Activated naive CD4-positive, alpha-beta T cell treated with anti-CD3 and anti-CD28 coated beads, Interleukin-2, amount 10 ng/mL, durations not matched to agents 7 days and 5 days (primary cell): ENCODE measurements at regions not wholly inside any gene's neighbourhood (a gene's known extent, or its start where the extent isn't known, plus 50 kb on each side); places are given as distances from the start of the nearest gene placed in this dataset.
"Not testable (repeated sequence)": the region's sequence is repeated elsewhere in the genome, so short reads cannot be mapped to it uniquely, and the experiment has no call there.

ENCODE experiments used
- CTCF ChIA-PET: fragments of 350-600 bp; sonication (Branson Sonifier 250); formaldehyde crosslinking; loops from one replicate; lab custom pipeline; 2021; ENCODE audit warnings: antibody characterized with exemption; lab: Charles Lee
- DNase-seq: peaks from one replicate; pipeline ENCODE4 v3.0.0-alpha.2; 2020
- H3K27ac Mint-ChIP-seq: one replicate; pipeline ENCODE4 v1.8.0; 2021; ENCODE audit warnings: mild to moderate bottlenecking, moderate library complexity, mixed read lengths
- H3K27me3 Mint-ChIP-seq: one replicate; pipeline ENCODE4 v1.8.0; 2021; ENCODE audit warnings: mild to moderate bottlenecking, mixed read lengths
- H3K36me3 Mint-ChIP-seq: one replicate; pipeline ENCODE4 v1.8.0; 2021; ENCODE audit warnings: mixed read lengths
- H3K4me1 Mint-ChIP-seq: one replicate; pipeline ENCODE4 v1.8.0; 2021; ENCODE audit warnings: mixed read lengths
- H3K4me3 Mint-ChIP-seq: one replicate; pipeline ENCODE4 v1.8.0; 2021; ENCODE audit warnings: mild to moderate bottlenecking, moderate library complexity, mixed read lengths
- H3K9me3 Mint-ChIP-seq: one replicate; pipeline ENCODE4 v1.8.0; 2021; ENCODE audit warnings: mixed read lengths

DNA sequence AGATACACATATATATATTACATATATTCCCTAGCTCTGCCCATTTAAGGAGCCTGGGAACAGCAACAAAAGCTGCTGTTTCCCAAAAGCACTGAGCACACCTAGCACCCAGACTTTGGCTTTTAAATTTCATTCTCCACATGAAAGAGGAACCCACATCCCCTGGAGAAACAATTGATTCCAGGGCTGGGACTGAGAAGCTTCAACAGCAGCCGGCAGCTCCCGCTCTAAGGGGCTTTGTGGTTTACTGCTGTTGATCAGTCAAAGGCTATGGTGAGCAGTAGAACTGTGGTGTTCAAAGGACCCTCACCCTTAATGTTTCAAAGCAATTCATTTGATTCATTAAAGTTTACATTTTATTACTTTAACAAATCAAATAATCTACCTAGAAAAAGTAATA, 83.3 kb upstream of the SLC66A3 start:
- H3K27ac Mint-ChIP-seq, result no peak overlapping the region
- H3K27me3 Mint-ChIP-seq, result peaks cover 35% of the 10 kb centered on the region
- H3K36me3 Mint-ChIP-seq, result no peaks in the 10 kb centered on the region
- no peak for DNase-seq
- no peaks in the 10 kb centered on the region for H3K9me3 Mint-ChIP-seq
- CTCF ChIA-PET, result interaction anchor here (0.6 to 2.1 kb wide), 6 partner anchors 20 to 239 kb away, joined by 3 to 7 read pairs (median 3); no protein-coding TSS in a partner anchor
- H3K4me1 Mint-ChIP-seq, result peaks cover 7% of the 10 kb centered on the region
- no peak overlapping the region for H3K4me3 Mint-ChIP-seq

DNA sequence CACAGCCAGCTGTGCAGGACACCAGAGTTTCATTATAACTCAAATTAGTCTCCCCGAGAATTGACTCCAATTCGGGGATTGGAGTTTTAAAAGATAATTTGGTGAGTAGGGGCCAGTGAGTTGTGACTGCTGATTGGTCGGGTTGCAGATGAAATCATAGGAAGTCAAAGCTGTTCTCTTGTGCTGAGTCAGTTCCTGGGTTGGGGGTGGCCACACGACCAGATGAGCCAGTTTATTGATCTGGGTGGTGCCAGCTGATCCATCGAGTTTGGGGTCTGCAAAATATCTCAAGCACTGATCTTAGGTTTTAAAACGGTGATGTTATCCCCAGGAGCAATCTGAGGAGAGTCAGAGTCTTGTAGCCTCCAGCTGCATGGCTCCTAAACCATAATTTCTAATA, 82.7 kb upstream of the SLC66A3 start:
- H3K36me3 Mint-ChIP-seq, result no peaks in the 10 kb centered on the region
- H3K27ac Mint-ChIP-seq, result no peak overlapping the region
- H3K4me1 Mint-ChIP-seq, result peaks cover 7% of the 10 kb centered on the region
- no peak for DNase-seq
- no peaks in the 10 kb centered on the region for H3K9me3 Mint-ChIP-seq
- no peak overlapping the region for H3K4me3 Mint-ChIP-seq
- H3K27me3 Mint-ChIP-seq, result peaks cover 40% of the 10 kb centered on the region
- CTCF ChIA-PET, result interaction anchor here (1.0 to 2.1 kb wide), 4 partner anchors 21 to 57 kb away, joined by 3 to 7 read pairs (median 3); no protein-coding TSS in a partner anchor

DNA sequence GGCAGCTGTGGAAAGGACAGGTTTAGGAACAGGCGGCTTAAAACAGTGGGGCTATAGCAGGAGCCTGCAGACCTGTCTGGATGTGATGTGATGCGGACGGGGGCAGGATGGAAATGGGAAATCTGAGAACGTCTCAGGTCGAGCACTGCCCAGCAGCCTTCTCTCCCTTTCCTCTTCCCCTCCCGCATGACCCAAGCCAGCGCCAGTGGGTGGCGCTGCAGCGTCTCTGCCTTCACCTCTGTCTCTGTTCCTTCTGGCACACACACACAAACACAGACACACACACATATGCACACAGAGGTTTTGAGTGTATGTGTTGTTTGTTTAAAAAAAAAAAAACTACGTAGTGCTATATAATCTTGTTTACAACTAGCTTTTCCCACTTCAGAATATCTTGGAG, 82.0 kb upstream of the SLC66A3 start:
- Mint-ChIP-seq H3K4me1 (peaks cover 7% of the 10 kb centered on the region), H3K9me3 (no peaks in the 10 kb centered on the region), H3K27me3 (peaks cover 43% of the 10 kb centered on the region), H3K27ac (no peak overlapping the region), H3K4me3 (no peak overlapping the region), H3K36me3 (no peaks in the 10 kb centered on the region)
- CTCF ChIA-PET, result interaction anchor here (0.6 to 2.1 kb wide), 4 partner anchors 20 to 890 kb away, joined by 3 to 7 read pairs (median 3); no protein-coding TSS in a partner anchor
- DNase-seq, result peak; percentile 42

DNA sequence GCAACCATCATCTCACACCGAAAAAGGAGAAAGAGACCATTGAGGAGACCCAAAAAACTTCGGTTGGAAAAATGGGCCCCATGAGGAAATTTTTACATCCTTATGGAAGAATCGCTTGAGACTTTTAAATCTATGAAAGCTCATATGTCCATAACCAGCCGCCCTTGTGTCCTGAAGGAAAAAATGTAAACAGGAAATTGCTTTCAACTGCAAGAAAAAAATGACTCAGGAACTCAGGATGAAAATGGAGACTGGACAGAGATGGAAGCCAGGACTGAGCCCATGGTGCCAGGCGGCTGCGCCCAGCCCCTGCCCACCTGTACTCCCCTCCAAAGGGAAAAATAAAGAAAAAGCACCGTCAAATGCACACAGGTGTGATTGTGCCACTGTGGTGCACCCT, 81.5 kb upstream of the SLC66A3 start:
- no peak for DNase-seq
- Mint-ChIP-seq H3K27me3 (peaks cover 40% of the 10 kb centered on the region), H3K9me3 (no peaks in the 10 kb centered on the region), H3K27ac (no peak overlapping the region), H3K4me1 (peaks cover 7% of the 10 kb centered on the region), H3K36me3 (no peaks in the 10 kb centered on the region), H3K4me3 (no peak overlapping the region)
- CTCF ChIA-PET, result interaction anchor here (0.6 to 2.1 kb wide), 2 partner anchors 51 to 890 kb away, joined by 3 to 7 read pairs; no protein-coding TSS in a partner anchor

DNA sequence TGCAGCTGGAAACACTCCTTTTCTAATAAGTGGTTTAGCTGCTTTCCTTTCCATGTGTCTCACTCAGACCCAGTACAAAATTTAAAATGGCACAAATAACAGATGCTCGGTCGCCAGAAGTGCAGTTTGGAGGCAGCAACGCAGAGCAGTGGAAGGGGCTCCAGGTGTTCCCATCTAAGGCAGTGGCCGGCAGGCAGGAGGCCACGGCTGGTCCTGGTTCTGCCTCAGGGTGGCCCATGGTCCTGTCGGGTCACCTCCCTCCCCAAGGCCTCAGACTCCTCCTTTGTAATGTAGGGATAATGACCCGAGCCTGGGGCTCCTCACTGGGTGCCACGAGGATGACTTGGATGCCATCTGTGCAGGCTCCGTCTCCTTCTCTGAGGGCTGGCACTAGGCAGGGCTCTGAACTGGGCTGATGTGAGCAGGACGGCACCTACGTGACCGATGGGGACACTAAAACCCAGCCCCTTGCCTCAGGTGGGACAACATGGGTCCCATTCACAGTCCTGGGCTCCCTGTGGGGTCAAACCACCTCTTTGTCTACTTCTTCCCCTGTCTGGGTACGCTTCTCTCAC, 80.9 kb upstream of the SLC66A3 start:
- Mint-ChIP-seq H3K36me3 (no peaks in the 10 kb centered on the region), H3K9me3 (no peaks in the 10 kb centered on the region), H3K27me3 (peaks cover 39% of the 10 kb centered on the region), H3K4me3 (no peak overlapping the region), H3K4me1 (peaks cover 7% of the 10 kb centered on the region), H3K27ac (no peak overlapping the region)
- CTCF ChIA-PET, result interaction anchor here (2.1 kb wide), 1 partner anchor 50 kb away, joined by 7 read pairs; no protein-coding TSS in a partner anchor
- no peak for DNase-seq

DNA sequence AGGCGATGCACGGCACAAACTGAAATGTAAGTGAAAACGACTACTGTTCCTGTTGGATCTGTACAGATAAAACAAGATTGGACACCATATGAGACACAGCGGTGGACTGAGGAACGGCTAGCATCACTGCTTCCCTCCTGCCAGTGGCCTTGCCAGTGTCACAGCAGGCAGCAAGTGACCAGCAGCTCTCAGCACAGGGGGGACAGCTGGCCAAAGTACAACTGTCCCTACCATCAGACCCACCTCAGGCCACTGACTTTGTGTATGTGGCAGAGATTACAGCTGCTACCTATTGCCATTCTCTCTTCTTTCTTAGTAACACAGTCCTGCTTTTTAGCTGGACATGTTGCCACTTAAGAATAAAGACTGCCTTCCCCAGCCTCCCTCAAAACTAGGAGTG, 80.0 kb upstream of the SLC66A3 start:
- Mint-ChIP-seq H3K36me3 (no peaks in the 10 kb centered on the region), H3K27me3 (peaks cover 39% of the 10 kb centered on the region), H3K4me3 (no peak overlapping the region), H3K4me1 (peaks cover 7% of the 10 kb centered on the region), H3K9me3 (no peaks in the 10 kb centered on the region), H3K27ac (no peak overlapping the region)
- no peak for DNase-seq
- CTCF ChIA-PET, result no interaction called here

DNA sequence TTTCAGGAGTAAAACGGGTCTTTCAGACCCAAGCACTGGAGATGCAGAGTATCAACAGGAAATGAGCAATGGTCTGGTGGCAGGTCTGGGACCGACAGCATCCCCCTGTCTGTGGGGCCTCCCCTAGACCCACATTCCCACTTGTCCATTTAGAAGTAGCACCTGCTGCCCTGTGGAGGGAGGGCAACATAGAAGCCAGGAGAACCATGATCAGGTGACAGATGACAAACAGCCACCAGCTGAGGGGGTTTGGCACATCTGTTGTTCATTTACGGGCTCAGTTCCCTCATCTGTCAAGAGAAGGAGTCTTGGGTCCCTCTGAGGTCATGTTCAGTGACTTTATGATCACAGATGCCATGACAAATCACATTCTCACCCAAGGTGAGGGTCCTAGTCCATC, 77.9 kb upstream of the SLC66A3 start:
- H3K4me1 Mint-ChIP-seq, result peaks cover 5% of the 10 kb centered on the region
- CTCF ChIA-PET, result no interaction called here
- no peak overlapping the region for H3K4me3 Mint-ChIP-seq
- H3K27ac Mint-ChIP-seq, result no peak overlapping the region
- no peaks in the 10 kb centered on the region for H3K36me3 Mint-ChIP-seq
- no peaks in the 10 kb centered on the region for H3K9me3 Mint-ChIP-seq
- peaks cover 31% of the 10 kb centered on the region for H3K27me3 Mint-ChIP-seq
- no peak for DNase-seq

DNA sequence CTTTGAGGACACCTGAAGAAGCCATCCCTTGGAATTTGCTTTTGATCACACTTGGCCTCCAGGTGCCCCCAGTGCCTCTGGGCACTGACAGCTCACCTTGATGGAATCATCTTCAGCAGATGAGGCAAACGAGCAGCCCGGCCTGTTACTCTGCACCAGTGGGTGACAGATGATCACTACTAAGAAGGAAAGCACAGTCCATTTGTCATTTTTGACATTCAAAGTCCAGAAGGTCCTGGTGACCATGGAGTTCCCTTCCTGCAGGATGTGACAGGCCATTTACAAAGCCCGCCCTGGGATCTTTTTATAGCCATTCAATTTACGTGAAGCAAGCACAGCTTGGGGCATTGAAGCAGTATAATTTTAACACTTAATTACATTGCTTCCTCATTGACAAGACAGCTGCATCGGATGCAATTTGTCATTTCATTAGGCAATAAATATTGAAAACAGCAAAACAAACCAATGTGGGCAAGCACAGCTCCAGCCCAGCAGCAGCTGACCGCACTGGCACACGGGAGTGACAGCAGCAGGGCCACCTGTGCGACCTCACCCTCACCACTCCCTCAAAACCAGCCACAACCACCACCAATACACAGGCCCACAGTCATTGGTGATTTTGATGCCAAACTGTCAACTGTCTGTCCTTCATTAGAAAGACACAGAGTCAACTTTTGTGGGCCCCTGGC, 76.0 kb upstream of the SLC66A3 start:
- peaks cover 22% of the 10 kb centered on the region for H3K27me3 Mint-ChIP-seq
- no peaks in the 10 kb centered on the region for H3K9me3 Mint-ChIP-seq
- CTCF ChIA-PET, result no interaction called here
- no peak overlapping the region for H3K27ac Mint-ChIP-seq
- no peak for DNase-seq
- H3K4me3 Mint-ChIP-seq, result no peak overlapping the region
- no peaks in the 10 kb centered on the region for H3K36me3 Mint-ChIP-seq
- H3K4me1 Mint-ChIP-seq, result no peaks in the 10 kb centered on the region

DNA sequence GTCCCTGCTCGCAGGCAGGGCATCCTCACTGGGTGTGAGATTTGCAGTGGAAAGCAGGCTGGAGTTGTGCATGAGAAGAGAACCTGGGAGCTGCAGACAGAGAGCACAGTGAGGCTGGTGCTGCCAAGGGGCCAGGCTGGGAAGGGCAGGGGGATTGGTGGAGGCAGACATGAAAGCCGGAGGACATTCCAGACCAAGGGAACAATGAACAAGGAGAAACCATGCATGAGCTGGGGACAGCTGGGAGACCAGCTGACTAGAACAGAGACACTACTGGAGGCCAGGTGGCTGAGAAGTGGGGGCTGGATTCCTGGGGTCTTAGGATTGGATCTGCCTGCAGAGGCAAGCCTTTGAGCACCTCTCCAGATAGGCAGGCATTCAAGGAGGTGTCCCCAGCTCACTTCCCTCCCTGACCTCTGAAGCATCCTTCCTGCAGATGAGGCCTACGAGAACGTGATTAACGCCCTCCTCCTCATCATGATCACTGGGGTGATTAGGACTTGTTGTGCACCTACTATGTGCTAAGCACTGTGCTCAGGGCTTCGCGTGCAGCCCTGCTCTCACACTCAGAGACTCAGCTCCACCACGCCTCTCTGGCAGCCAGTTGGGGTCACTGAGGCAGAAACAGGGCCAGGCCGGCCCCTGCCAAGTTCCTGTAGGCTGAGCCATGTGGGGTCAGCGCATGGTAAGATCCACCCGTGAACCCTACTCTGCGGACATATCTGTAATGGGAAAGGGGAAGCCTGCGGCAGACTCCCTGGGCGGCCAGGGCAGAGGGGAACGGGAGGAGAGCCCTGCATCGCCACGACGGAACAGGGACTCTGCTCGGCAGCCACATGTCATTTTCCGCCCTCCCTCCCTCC, 74.8 kb upstream of the SLC66A3 start:
- CTCF ChIA-PET, result no interaction called here
- H3K27me3 Mint-ChIP-seq, result peaks cover 21% of the 10 kb centered on the region
- no peak for DNase-seq
- no peaks in the 10 kb centered on the region for H3K4me1 Mint-ChIP-seq
- H3K27ac Mint-ChIP-seq, result no peak overlapping the region
- H3K9me3 Mint-ChIP-seq, result no peaks in the 10 kb centered on the region
- no peaks in the 10 kb centered on the region for H3K36me3 Mint-ChIP-seq
- no peak overlapping the region for H3K4me3 Mint-ChIP-seq

DNA sequence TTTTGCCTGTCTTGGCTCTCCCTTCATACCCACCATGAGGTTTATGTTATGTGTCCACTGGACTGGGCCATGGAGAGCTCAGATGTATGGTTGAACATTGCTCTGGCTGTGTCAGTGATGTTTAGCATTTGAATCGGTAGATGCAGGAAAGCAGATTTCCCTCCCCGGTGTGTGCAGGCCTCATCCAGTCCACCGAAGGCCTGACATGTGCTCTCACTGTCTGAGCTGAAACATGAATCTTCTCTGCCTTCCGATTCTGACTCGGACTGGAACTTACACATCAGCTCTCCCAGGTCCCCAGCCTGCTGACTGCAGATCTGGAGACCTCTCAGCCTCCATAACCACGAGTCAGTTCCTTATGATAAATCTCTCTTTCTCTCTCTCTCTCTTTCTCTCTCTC, 72.4 kb upstream of the SLC66A3 start:
- H3K9me3 Mint-ChIP-seq, result no peaks in the 10 kb centered on the region
- peaks cover 12% of the 10 kb centered on the region for H3K27me3 Mint-ChIP-seq
- no peaks in the 10 kb centered on the region for H3K4me1 Mint-ChIP-seq
- no peak overlapping the region for H3K27ac Mint-ChIP-seq
- H3K4me3 Mint-ChIP-seq, result no peak overlapping the region
- no peak for DNase-seq
- no peaks in the 10 kb centered on the region for H3K36me3 Mint-ChIP-seq
- CTCF ChIA-PET, result no interaction called here

DNA sequence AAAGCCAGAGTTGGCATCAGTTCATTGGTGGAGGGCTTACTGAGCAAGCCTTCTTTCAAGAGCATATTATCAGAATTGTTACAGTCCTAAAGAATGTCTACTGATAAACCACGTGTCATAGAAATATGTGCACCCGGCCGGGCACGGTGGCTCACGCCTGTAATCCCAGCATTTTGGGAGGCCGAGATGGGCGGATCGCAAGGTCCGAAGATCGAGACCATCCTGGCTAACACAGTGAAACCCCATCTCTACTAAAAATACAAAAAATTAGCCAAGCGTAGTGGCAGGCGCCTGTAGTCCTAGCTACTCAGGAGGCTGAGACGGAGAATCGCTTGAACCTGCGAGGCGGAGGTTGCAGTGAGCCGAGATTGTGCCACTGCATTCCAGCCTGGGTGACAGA, 66.4 kb upstream of the SLC66A3 start:
- H3K4me1 Mint-ChIP-seq, H3K27me3 Mint-ChIP-seq, H3K4me3 Mint-ChIP-seq, H3K9me3 Mint-ChIP-seq, H3K36me3 Mint-ChIP-seq, CTCF ChIA-PET, H3K27ac Mint-ChIP-seq, DNase-seq: not testable (repeated sequence)

DNA sequence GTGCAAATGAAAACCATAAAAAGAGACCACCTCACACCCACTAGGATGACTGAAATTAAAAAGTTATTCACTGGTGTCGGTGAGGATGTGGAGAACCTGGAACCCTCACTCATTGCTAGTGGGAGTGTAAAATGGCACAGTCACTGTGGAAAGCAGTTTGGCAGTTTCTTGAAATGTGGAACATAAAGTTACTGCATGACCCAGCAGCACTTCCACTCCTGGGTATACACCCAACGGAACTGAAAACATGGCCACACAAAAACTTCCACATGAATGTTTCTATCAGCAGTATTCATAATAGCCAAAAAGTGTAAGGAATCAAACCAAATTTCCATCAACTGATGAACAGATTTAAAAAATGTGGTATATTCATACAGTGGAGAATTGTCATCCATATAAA, 65.1 kb upstream of the SLC66A3 start:
- peaks cover 15% of the 10 kb centered on the region for H3K27me3 Mint-ChIP-seq
- H3K27ac Mint-ChIP-seq, result no peak overlapping the region
- no peaks in the 10 kb centered on the region for H3K4me1 Mint-ChIP-seq
- CTCF ChIA-PET, result no interaction called here
- H3K36me3 Mint-ChIP-seq, result no peaks in the 10 kb centered on the region
- no peak for DNase-seq
- no peak overlapping the region for H3K4me3 Mint-ChIP-seq
- H3K9me3 Mint-ChIP-seq, result no peaks in the 10 kb centered on the region

DNA sequence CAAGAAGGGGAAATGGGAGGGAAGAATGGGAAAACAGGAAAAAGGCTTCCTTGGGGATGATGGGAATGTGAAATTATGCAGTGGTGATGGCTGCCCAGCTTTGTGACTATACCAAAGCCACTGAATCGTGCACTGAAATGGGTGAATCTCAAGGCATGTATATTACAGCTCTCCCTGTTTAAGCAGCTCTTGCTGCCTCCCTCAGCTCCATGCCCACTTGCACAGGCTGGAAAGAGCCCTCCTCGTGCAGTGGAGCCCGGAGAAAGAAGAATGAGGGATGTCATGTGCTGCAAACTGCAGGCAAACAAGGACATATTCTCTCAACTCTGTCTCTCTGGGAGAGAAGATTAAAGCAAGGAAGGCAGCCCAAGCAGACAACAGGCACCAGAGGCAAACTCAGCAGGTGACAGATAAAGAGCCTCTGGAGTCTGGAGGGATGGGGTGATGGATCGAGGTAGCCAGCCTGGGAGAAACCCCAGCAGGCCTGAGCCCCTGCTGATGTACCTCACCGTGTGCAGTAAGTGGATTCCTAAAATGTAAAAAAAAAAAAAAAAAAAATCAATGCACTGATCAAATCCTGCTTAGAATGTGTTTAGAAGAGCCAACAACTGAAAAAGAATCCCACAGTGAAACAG, 62.4 kb upstream of the SLC66A3 start:
- no peaks in the 10 kb centered on the region for H3K36me3 Mint-ChIP-seq
- peaks cover 26% of the 10 kb centered on the region for H3K27me3 Mint-ChIP-seq
- H3K27ac Mint-ChIP-seq, result no peak overlapping the region
- no peak for DNase-seq
- H3K9me3 Mint-ChIP-seq, result no peaks in the 10 kb centered on the region
- CTCF ChIA-PET, result interaction anchor here (1.1 kb wide), 1 partner anchor 490 kb away, joined by 3 read pairs; no protein-coding TSS in a partner anchor
- no peaks in the 10 kb centered on the region for H3K4me1 Mint-ChIP-seq
- no peak overlapping the region for H3K4me3 Mint-ChIP-seq

DNA sequence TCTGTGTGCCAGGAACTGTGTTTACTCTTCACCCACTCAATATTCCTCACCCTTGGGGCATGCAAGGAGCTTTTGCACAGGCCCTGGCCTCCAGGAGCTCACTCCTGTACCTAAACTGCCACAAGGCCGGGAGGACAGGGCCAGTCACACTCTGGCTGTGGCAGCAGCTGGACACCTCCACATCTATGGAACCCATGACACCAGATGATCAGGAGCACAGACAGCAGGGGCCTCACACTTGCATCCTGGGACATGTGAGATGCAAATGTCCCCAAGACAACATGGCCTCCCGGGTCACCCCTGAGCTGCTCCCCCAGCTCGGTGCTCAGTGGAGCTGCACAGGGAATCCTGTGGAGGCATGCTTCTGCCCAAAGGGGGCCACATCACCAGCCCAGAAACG, 61.8 kb upstream of the SLC66A3 start:
- CTCF ChIA-PET, result interaction anchor here (0.9 to 1.2 kb wide), 3 partner anchors 21 to 490 kb away, joined by 3 read pairs; no protein-coding TSS in a partner anchor
- Mint-ChIP-seq H3K9me3 (no peaks in the 10 kb centered on the region), H3K27me3 (peaks cover 26% of the 10 kb centered on the region), H3K4me1 (no peaks in the 10 kb centered on the region), H3K27ac (no peak overlapping the region), H3K36me3 (no peaks in the 10 kb centered on the region), H3K4me3 (no peak overlapping the region)
- DNase-seq, result no peak
